ENCODE measurements at regions not wholly inside any gene's neighbourhood (a gene's known extent, or its start where the extent isn't known, plus 50 kb on each side); places are given as distances from the start of the nearest gene placed in this dataset.

- TF ChIP-seq CTCF (IDR thresholded peaks at IDR 0.05): no peak
- Histone ChIP-seq H3K4me2 (ENCODE audit: low read length) (no peak overlapping the region), H3K27ac (no peak overlapping the region), H3K4me1 (no peaks in the 10 kb centered on the region), H3K9me3 (ENCODE audit: control insufficient read depth, low read length) (no peaks in the 10 kb centered on the region), H3K9ac (no peak overlapping the region), H3K36me3 (ENCODE audit: control insufficient read depth, insufficient read depth, low read length) (no peaks in the 10 kb centered on the region), H3K27me3 (ENCODE audit: control insufficient read depth, insufficient read depth, low read length) (no peaks in the 10 kb centered on the region), H3K4me3 (ENCODE audit: low read depth, low read length) (no peak overlapping the region), H2AFZ (no peak overlapping the region), H3K79me2 (no peaks in the 10 kb centered on the region)
Measured at GRCh38 chr9:78792745-78793144, 495.8 kb downstream of the PSAT1 start.

GRCh38 chr9:78805771-78806170, 508.8 kb downstream of the PSAT1 start:
- H3K4me1 ChIP-seq: no peaks in the 10 kb centered on the region
- H3K27me3 ChIP-seq (ENCODE audit: control insufficient read depth, insufficient read depth, low read length): no peaks in the 10 kb centered on the region
- H2AFZ ChIP-seq: no peak overlapping the region
- no peak overlapping the region for H3K4me2 ChIP-seq (ENCODE audit: low read length)
- no peaks in the 10 kb centered on the region for H3K79me2 ChIP-seq
- H3K9me3 ChIP-seq (ENCODE audit: control insufficient read depth, low read length): no peaks in the 10 kb centered on the region
- no peak overlapping the region for H3K4me3 ChIP-seq (ENCODE audit: low read depth, low read length)
- no peak overlapping the region for H3K9ac ChIP-seq
- H3K36me3 ChIP-seq (ENCODE audit: control insufficient read depth, insufficient read depth, low read length): no peaks in the 10 kb centered on the region
- H3K27ac ChIP-seq: no peak overlapping the region
- no peak for TF ChIP-seq CTCF (IDR thresholded peaks at IDR 0.05)

- Histone ChIP-seq H3K79me2 (no peaks in the 10 kb centered on the region), H3K27ac (no peak overlapping the region), H2AFZ (no peak overlapping the region), H3K4me2 (ENCODE audit: low read length) (no peak overlapping the region), H3K9me3 (ENCODE audit: control insufficient read depth, low read length) (no peaks in the 10 kb centered on the region), H3K4me1 (no peaks in the 10 kb centered on the region), H3K9ac (no peak overlapping the region), H3K27me3 (ENCODE audit: control insufficient read depth, insufficient read depth, low read length) (no peaks in the 10 kb centered on the region), H3K4me3 (ENCODE audit: low read depth, low read length) (no peak overlapping the region), H3K36me3 (ENCODE audit: control insufficient read depth, insufficient read depth, low read length) (no peaks in the 10 kb centered on the region)
- no peak for TF ChIP-seq CTCF (IDR thresholded peaks at IDR 0.05)
Measured at GRCh38 chr9:78806492-78807160, 509.7 kb downstream of the PSAT1 start.

GRCh38 chr9:78807286-78807685, 510.4 kb downstream of the PSAT1 start:
- H3K9ac ChIP-seq: no peak overlapping the region
- H3K4me2 ChIP-seq (ENCODE audit: low read length): no peak overlapping the region
- H3K27ac ChIP-seq: no peak overlapping the region
- H3K4me3 ChIP-seq (ENCODE audit: low read depth, low read length): no peak overlapping the region
- no peaks in the 10 kb centered on the region for H3K4me1 ChIP-seq
- no peak for TF ChIP-seq CTCF (IDR thresholded peaks at IDR 0.05)
- H3K36me3 ChIP-seq (ENCODE audit: control insufficient read depth, insufficient read depth, low read length): no peaks in the 10 kb centered on the region
- no peaks in the 10 kb centered on the region for H3K27me3 ChIP-seq (ENCODE audit: control insufficient read depth, insufficient read depth, low read length)
- no peaks in the 10 kb centered on the region for H3K79me2 ChIP-seq
- H2AFZ ChIP-seq: no peak overlapping the region
- H3K9me3 ChIP-seq (ENCODE audit: control insufficient read depth, low read length): no peaks in the 10 kb centered on the region

GRCh38 chr9:78808048-78808447, 511.1 kb downstream of the PSAT1 start:
- Histone ChIP-seq H3K9me3 (ENCODE audit: control insufficient read depth, low read length) (no peaks in the 10 kb centered on the region), H3K27ac (no peak overlapping the region), H3K79me2 (no peaks in the 10 kb centered on the region), H3K9ac (no peak overlapping the region), H3K4me3 (ENCODE audit: low read depth, low read length) (no peak overlapping the region), H2AFZ (no peak overlapping the region), H3K4me1 (no peaks in the 10 kb centered on the region), H3K36me3 (ENCODE audit: control insufficient read depth, insufficient read depth, low read length) (no peaks in the 10 kb centered on the region), H3K27me3 (ENCODE audit: control insufficient read depth, insufficient read depth, low read length) (no peaks in the 10 kb centered on the region), H3K4me2 (ENCODE audit: low read length) (no peak overlapping the region)
- TF ChIP-seq CTCF (IDR thresholded peaks at IDR 0.05): no peak
